Islet of Langerhans (tissue), 1 donor: ENCODE measurements at regions not wholly inside any gene's neighbourhood (a gene's known extent, or its start where the extent isn't known, plus 50 kb on each side); places are given as distances from the start of the nearest gene placed in this dataset.
"Not testable (repeated sequence)": the region's sequence is repeated elsewhere in the genome, so short reads cannot be mapped to it uniquely, and the experiment has no call there.

ENCODE experiments used
- FAIRE-seq: peaks from one replicate; lab custom pipeline; 2011; peaks lifted over from hg19 to GRCh38; lab: Jason Lieb, UNC

DNA sequence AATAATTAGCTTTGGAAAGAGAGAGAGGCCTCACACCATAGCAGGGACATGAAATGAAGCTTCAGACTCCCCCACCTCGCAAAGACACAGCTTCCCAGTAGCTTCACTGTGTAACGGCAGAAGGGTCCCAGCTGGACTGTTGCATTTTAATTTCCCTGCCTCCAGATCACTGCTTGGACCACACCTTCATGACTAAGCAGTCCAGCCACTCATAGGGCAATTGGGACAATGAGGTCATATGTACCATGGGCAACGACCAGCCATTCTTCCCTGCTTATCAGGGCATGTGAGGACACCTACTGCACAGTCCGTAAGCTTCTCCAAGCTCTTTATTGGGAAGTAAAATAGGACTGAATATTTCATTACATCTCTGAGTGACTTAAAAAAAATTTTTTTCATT, 183.0 kb downstream of the MREG start:
- no peak for FAIRE-seq

- no peak for FAIRE-seq
Observed at GRCh38 chr2:215829261-215829660, 184.1 kb downstream of the MREG start.

- no peak for FAIRE-seq
Observed at GRCh38 chr2:215828528-215829184, 184.7 kb downstream of the MREG start.

GRCh38 chr2:215826838-215827441, 186.4 kb downstream of the MREG start:
- FAIRE-seq = no peak

- FAIRE-seq = no peak
Observed at GRCh38 chr2:215826376-215826775, 187.0 kb downstream of the MREG start.

DNA sequence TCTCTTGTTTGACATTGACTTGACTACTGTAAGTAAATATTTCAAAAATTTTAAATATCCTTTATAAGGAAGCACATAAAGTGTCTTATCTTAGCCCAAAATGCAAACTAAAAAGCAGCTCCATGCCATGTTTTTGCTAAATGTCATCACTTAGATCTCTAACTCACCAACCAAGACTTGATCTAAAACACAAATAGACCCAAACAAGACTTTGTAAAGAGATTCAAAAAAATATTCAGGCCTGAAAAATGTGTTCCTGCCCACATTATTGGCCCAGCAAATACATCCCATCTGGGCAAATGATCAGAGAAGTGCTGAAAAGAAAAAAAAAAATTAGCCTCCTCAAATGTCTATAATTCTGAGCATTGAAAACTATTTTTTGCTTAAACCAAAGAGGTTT, 187.6 kb downstream of the MREG start:
- FAIRE-seq = no peak

- not testable (repeated sequence) for FAIRE-seq
Observed at GRCh38 chr2:215821298-215821697, 192.1 kb downstream of the MREG start.

GRCh38 chr2:215819713-215820112, 193.6 kb downstream of the MREG start:
- FAIRE-seq = not testable (repeated sequence)

DNA sequence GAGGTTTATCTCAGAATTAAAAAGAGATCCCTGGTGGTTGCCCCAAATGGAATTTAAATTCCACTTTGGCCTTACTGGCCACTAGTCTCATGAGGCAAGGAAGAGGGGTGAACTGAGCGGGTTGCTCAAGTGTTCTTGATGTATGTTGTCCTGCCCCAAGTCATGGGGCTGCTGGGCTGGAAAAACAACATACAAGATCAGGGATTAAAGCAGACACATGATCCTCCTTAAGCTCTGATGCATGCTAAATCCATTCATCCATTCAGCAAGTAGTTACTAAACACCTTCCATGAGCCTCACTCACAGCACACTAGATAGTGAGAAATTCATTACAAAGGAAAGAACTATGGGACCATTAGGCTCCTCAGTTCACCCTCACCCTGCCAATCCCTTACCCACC, 196.3 kb downstream of the MREG start:
- FAIRE-seq = no peak

GRCh38 chr2:215816424-215816823, 196.9 kb downstream of the MREG start:
- no peak for FAIRE-seq

- FAIRE-seq = no peak
Observed at GRCh38 chr2:215815960-215816359, 197.4 kb downstream of the MREG start.

- FAIRE-seq = no peak
Observed at GRCh38 chr2:215812966-215813365, 200.4 kb downstream of the MREG start.

GRCh38 chr2:215811409-215812345, 201.7 kb downstream of the MREG start:
- no peak for FAIRE-seq

- FAIRE-seq = no peak
Observed at GRCh38 chr2:215811003-215811402, 202.3 kb downstream of the MREG start.

GRCh38 chr2:215808996-215809395, 204.4 kb downstream of the MREG start:
- no peak for FAIRE-seq

DNA sequence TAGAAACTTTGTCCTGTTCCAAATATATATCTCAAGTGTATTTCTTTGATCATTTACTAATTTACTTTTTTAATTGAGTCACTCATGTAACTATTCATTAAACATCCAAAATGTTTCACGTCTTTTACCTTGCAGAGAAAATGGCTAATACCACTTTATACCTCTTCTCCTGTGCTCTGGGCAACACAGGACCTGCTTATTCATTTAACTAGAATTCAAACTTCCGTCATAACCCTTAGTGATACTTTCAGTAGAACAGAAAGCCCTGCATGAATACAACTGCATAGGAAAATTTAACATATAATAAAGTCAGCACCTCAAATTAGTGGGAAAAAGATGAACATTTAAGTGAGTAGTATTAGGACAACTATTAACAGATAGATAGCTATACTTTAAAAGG, 205.2 kb downstream of the MREG start:
- no peak for FAIRE-seq

GRCh38 chr2:215805493-215805892, 207.9 kb downstream of the MREG start:
- no peak for FAIRE-seq

DNA sequence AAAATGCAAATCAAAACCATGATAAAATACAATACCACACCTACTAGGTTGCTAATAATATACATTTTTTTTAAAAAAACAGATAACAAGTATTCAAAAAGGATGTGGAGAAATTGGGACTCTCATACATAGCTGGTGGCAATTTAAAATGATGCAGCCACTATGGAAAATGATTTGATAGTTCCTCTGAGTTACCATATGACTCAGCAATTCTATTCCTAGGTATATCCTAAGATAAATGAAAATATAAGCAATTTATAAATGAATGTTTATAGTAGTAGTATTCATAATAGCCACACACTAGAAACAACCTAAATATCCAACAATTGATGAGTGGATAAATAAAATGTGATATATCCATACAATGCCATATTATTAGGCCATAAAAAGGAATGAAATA, 210.2 kb downstream of the MREG start:
- no peak for FAIRE-seq

DNA sequence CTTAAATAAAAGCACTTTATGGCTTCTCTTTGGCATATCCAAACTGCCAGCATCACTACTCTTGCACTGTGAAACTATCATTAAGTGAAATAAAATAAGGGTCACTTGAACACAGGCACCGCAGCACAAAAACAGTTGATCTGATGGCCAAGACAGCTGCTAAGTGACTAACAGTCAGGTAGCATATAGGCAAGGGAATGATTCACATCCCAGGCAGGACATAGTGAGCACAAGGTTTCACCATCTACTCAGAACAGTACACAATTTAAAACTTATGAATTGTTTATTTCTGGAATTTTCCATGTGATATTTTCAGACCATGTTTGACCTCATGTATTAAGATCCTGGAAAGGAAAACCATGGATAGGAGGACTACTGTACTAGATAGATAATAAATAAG, 214.2 kb downstream of the MREG start:
- no peak for FAIRE-seq

- no peak for FAIRE-seq
Observed at GRCh38 chr2:215797676-215798075, 215.7 kb downstream of the MREG start.

GRCh38 chr2:215796140-215796855, 217.1 kb downstream of the MREG start:
- FAIRE-seq = no peak

GRCh38 chr2:215794829-215795546, 218.4 kb downstream of the MREG start:
- no peak for FAIRE-seq
